ENCODE measurements at regions not wholly inside any gene's neighbourhood (a gene's known extent, or its start where the extent isn't known, plus 50 kb on each side); places are given as distances from the start of the nearest gene placed in this dataset.

GRCh38 chr3:156017352-156018030, 102.9 kb upstream of the KCNAB1 start:
- no peak overlapping the region for H2AFZ ChIP-seq (ENCODE audit: low read length)
- H3K9me2 ChIP-seq (replicated peaks; ENCODE audit: insufficient read depth, low read length): no peaks in the 10 kb centered on the region
- H3K9ac ChIP-seq (ENCODE audit: low read length): no peak overlapping the region
- H4K20me1 ChIP-seq (ENCODE audit: insufficient read depth, low read length): no peaks in the 10 kb centered on the region
- H3K4me3 ChIP-seq (ENCODE audit: low read length): no peak overlapping the region
- TF ChIP-seq EZH2 (optimal IDR thresholded peaks at IDR 0.05; ENCODE audit: low read depth, low read length): no peak
- no peak for TF ChIP-seq EZH2phosphoT487 (IDR thresholded peaks at IDR 0.05; ENCODE audit: low read length)
- TF ChIP-seq CTCF (IDR thresholded peaks at IDR 0.05; ENCODE audit: low read length): no peak
- no peaks in the 10 kb centered on the region for H3K79me2 ChIP-seq (ENCODE audit: low read length)
- H3K36me3 ChIP-seq (replicated peaks; ENCODE audit: insufficient read depth, low read length): no peaks in the 10 kb centered on the region
- no peaks in the 10 kb centered on the region for H3F3A ChIP-seq (ENCODE audit: insufficient read depth, low read length)
- no peak overlapping the region for H3K27ac ChIP-seq (ENCODE audit: low read length)
- no peaks in the 10 kb centered on the region for H3K9me3 ChIP-seq (replicated peaks; ENCODE audit: insufficient read depth, low read length)
- DNase-seq: no peak
- H3K4me2 ChIP-seq (ENCODE audit: low read depth, low read length): no peak overlapping the region
- H3K27me3 ChIP-seq (replicated peaks; ENCODE audit: insufficient read depth, low read length): no peaks in the 10 kb centered on the region
- H3K4me1 ChIP-seq (ENCODE audit: low read length): no peaks in the 10 kb centered on the region

- Histone ChIP-seq H3K27ac (ENCODE audit: low read length) (no peak overlapping the region), H3F3A (ENCODE audit: insufficient read depth, low read length) (no peaks in the 10 kb centered on the region), H3K9ac (ENCODE audit: low read length) (no peak overlapping the region), H2AFZ (ENCODE audit: low read length) (no peak overlapping the region), H4K20me1 (ENCODE audit: insufficient read depth, low read length) (no peaks in the 10 kb centered on the region), H3K36me3 (replicated peaks; ENCODE audit: insufficient read depth, low read length) (no peaks in the 10 kb centered on the region), H3K79me2 (ENCODE audit: low read length) (no peaks in the 10 kb centered on the region), H3K27me3 (replicated peaks; ENCODE audit: insufficient read depth, low read length) (no peaks in the 10 kb centered on the region), H3K4me2 (ENCODE audit: low read depth, low read length) (no peak overlapping the region), H3K9me3 (replicated peaks; ENCODE audit: insufficient read depth, low read length) (no peaks in the 10 kb centered on the region), H3K4me3 (ENCODE audit: low read length) (no peak overlapping the region), H3K9me2 (replicated peaks; ENCODE audit: insufficient read depth, low read length) (no peaks in the 10 kb centered on the region), H3K4me1 (ENCODE audit: low read length) (no peaks in the 10 kb centered on the region)
- no peak for DNase-seq
- TF ChIP-seq EZH2phosphoT487 (IDR thresholded peaks at IDR 0.05; ENCODE audit: low read length): no peak
- TF ChIP-seq EZH2 (optimal IDR thresholded peaks at IDR 0.05; ENCODE audit: low read depth, low read length): no peak
These were observed 95.4 kb upstream of the KCNAB1 start for GRCh38 chr3:156024904-156025533.

GRCh38 chr3:156029208-156029607, 91.2 kb upstream of the KCNAB1 start:
- Histone ChIP-seq H2AFZ (ENCODE audit: low read length) (no peak overlapping the region), H3K27ac (ENCODE audit: low read length) (no peak overlapping the region), H3K9me2 (replicated peaks; ENCODE audit: insufficient read depth, low read length) (no peaks in the 10 kb centered on the region), H3K9ac (ENCODE audit: low read length) (no peak overlapping the region), H3K4me3 (ENCODE audit: low read length) (no peak overlapping the region), H3K79me2 (ENCODE audit: low read length) (no peaks in the 10 kb centered on the region), H3F3A (ENCODE audit: insufficient read depth, low read length) (no peaks in the 10 kb centered on the region), H4K20me1 (ENCODE audit: insufficient read depth, low read length) (no peaks in the 10 kb centered on the region), H3K9me3 (replicated peaks; ENCODE audit: insufficient read depth, low read length) (no peaks in the 10 kb centered on the region), H3K36me3 (replicated peaks; ENCODE audit: insufficient read depth, low read length) (no peaks in the 10 kb centered on the region), H3K4me2 (ENCODE audit: low read depth, low read length) (no peak overlapping the region), H3K4me1 (ENCODE audit: low read length) (no peaks in the 10 kb centered on the region), H3K27me3 (replicated peaks; ENCODE audit: insufficient read depth, low read length) (no peaks in the 10 kb centered on the region)
- TF ChIP-seq EZH2phosphoT487 (IDR thresholded peaks at IDR 0.05; ENCODE audit: low read length): no peak
- TF ChIP-seq EZH2 (optimal IDR thresholded peaks at IDR 0.05; ENCODE audit: low read depth, low read length): no peak
- no peak for TF ChIP-seq CTCF (IDR thresholded peaks at IDR 0.05; ENCODE audit: low read length)
- no peak for DNase-seq

- Histone ChIP-seq H3K9me3 (replicated peaks; ENCODE audit: insufficient read depth, low read length) (no peaks in the 10 kb centered on the region), H3K9ac (ENCODE audit: low read length) (no peak overlapping the region), H3K4me3 (ENCODE audit: low read length) (no peak overlapping the region), H3K4me1 (ENCODE audit: low read length) (no peaks in the 10 kb centered on the region), H3K9me2 (replicated peaks; ENCODE audit: insufficient read depth, low read length) (no peaks in the 10 kb centered on the region), H3K79me2 (ENCODE audit: low read length) (no peaks in the 10 kb centered on the region), H3K4me2 (ENCODE audit: low read depth, low read length) (no peak overlapping the region), H3K27ac (ENCODE audit: low read length) (no peak overlapping the region), H4K20me1 (ENCODE audit: insufficient read depth, low read length) (no peaks in the 10 kb centered on the region), H2AFZ (ENCODE audit: low read length) (no peak overlapping the region), H3K36me3 (replicated peaks; ENCODE audit: insufficient read depth, low read length) (no peaks in the 10 kb centered on the region), H3K27me3 (replicated peaks; ENCODE audit: insufficient read depth, low read length) (no peaks in the 10 kb centered on the region), H3F3A (ENCODE audit: insufficient read depth, low read length) (no peaks in the 10 kb centered on the region)
- DNase-seq: no peak
- TF ChIP-seq EZH2 (optimal IDR thresholded peaks at IDR 0.05; ENCODE audit: low read depth, low read length): no peak
- no peak for TF ChIP-seq CTCF (IDR thresholded peaks at IDR 0.05; ENCODE audit: low read length)
- no peak for TF ChIP-seq EZH2phosphoT487 (IDR thresholded peaks at IDR 0.05; ENCODE audit: low read length)
These were observed 89.7 kb upstream of the KCNAB1 start for GRCh38 chr3:156030723-156031122.
